GM18505 (cell line): ENCODE measurements at regions not wholly inside any gene's neighbourhood (a gene's known extent, or its start where the extent isn't known, plus 50 kb on each side); places are given as distances from the start of the nearest gene placed in this dataset.

ENCODE experiments used
- ATAC-seq: cut with Tn5 transposase; IDR thresholded peaks from one replicate; pipeline ENCODE4 v1.9.1; 2021; ENCODE audit not compliant: unreplicated experiment
- POLR2A ChIP-seq: IDR thresholded peaks from 4 replicates; pipeline ENCODE4 v1.6.1; 2011; ENCODE audit warnings: borderline replicate concordance; ENCODE audit not compliant: insufficient read depth, insufficient read length; ENCODE audit errors: extremely low read depth

- no peak for ATAC-seq
These were observed 169.6 kb upstream of the PITX1 start for GRCh38 chr5:135203593-135204036.

GRCh38 chr5:135203019-135203418 lies 169.0 kb upstream of the PITX1 start:
- no peak for ATAC-seq
- no peak for TF ChIP-seq POLR2A

More at GRCh38 chr5:135203593-135204036, 169.6 kb upstream of the PITX1 start:
- TF ChIP-seq POLR2A: no peak

GRCh38 chr5:135199919-135200318 lies 165.9 kb upstream of the PITX1 start:
- no peak for ATAC-seq
- TF ChIP-seq POLR2A: no peak

GRCh38 chr5:135196483-135196882 lies 162.5 kb upstream of the PITX1 start:
- TF ChIP-seq POLR2A: no peak
- ATAC-seq: no peak

GRCh38 chr5:135195270-135195608 lies 161.2 kb upstream of the PITX1 start:
- no peak for TF ChIP-seq POLR2A
- ATAC-seq: no peak

- TF ChIP-seq POLR2A: no peak
These were observed 160.7 kb upstream of the PITX1 start for GRCh38 chr5:135194573-135195269.

GRCh38 chr5:135194126-135194488 lies 160.1 kb upstream of the PITX1 start:
- ATAC-seq: no peak
- no peak for TF ChIP-seq POLR2A

More at GRCh38 chr5:135194573-135195269, 160.7 kb upstream of the PITX1 start:
- ATAC-seq: no peak

GRCh38 chr5:135193213-135194125 lies 159.4 kb upstream of the PITX1 start:
- ATAC-seq: no peak
- TF ChIP-seq POLR2A: no peak

GRCh38 chr5:135192351-135192750 lies 158.3 kb upstream of the PITX1 start:
- TF ChIP-seq POLR2A: no peak
- ATAC-seq: no peak

GRCh38 chr5:135191084-135191826 lies 157.2 kb upstream of the PITX1 start:
- peak; percentile 86 for ATAC-seq
- TF ChIP-seq POLR2A: no peak

- no peak for ATAC-seq
- TF ChIP-seq POLR2A: no peak
These were observed 156.5 kb upstream of the PITX1 start for GRCh38 chr5:135190416-135191083.

GRCh38 chr5:135189024-135189423 lies 155.0 kb upstream of the PITX1 start:
- TF ChIP-seq POLR2A: no peak

More at GRCh38 chr5:135189024-135189423, 155.0 kb upstream of the PITX1 start:
- ATAC-seq: no peak
